Ishikawa (cell line): ENCODE measurements at regions not wholly inside any gene's neighbourhood (a gene's known extent, or its start where the extent isn't known, plus 50 kb on each side); places are given as distances from the start of the nearest gene placed in this dataset.

ENCODE experiments used
- CEBPB ChIP-seq: IDR thresholded peaks from 2 replicates; pipeline ENCODE4 v1.6.1; 2012
- MAX ChIP-seq: IDR thresholded peaks from 2 replicates; pipeline ENCODE4 v1.6.1; 2012
- TCF12 ChIP-seq: IDR thresholded peaks from 2 replicates; pipeline ENCODE4 v1.6.1; 2012; ENCODE audit warnings: low read depth
- ZBTB7A ChIP-seq: IDR thresholded peaks from 2 replicates; pipeline ENCODE4 v1.6.1; 2012; ENCODE audit warnings: low read depth
- TF ChIP-seq, protein P1 (sequence below): IDR thresholded peaks from 2 replicates; pipeline ENCODE4 v1.6.1; 2012; ENCODE audit warnings: low read depth, mild to moderate bottlenecking

GRCh38 chr3:5054098-5054497 lies 68.0 kb upstream of the ARL8B start:
- TF ChIP-seq, protein P1, sequence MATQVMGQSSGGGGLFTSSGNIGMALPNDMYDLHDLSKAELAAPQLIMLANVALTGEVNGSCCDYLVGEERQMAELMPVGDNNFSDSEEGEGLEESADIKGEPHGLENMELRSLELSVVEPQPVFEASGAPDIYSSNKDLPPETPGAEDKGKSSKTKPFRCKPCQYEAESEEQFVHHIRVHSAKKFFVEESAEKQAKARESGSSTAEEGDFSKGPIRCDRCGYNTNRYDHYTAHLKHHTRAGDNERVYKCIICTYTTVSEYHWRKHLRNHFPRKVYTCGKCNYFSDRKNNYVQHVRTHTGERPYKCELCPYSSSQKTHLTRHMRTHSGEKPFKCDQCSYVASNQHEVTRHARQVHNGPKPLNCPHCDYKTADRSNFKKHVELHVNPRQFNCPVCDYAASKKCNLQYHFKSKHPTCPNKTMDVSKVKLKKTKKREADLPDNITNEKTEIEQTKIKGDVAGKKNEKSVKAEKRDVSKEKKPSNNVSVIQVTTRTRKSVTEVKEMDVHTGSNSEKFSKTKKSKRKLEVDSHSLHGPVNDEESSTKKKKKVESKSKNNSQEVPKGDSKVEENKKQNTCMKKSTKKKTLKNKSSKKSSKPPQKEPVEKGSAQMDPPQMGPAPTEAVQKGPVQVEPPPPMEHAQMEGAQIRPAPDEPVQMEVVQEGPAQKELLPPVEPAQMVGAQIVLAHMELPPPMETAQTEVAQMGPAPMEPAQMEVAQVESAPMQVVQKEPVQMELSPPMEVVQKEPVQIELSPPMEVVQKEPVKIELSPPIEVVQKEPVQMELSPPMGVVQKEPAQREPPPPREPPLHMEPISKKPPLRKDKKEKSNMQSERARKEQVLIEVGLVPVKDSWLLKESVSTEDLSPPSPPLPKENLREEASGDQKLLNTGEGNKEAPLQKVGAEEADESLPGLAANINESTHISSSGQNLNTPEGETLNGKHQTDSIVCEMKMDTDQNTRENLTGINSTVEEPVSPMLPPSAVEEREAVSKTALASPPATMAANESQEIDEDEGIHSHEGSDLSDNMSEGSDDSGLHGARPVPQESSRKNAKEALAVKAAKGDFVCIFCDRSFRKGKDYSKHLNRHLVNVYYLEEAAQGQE, result no peak
- no peak for TF ChIP-seq TCF12
- no peak for TF ChIP-seq MAX
- no peak for TF ChIP-seq CEBPB
- TF ChIP-seq ZBTB7A, result no peak
